ENCODE measurements at regions not wholly inside any gene's neighbourhood (a gene's known extent, or its start where the extent isn't known, plus 50 kb on each side); places are given as distances from the start of the nearest gene placed in this dataset.

DNA sequence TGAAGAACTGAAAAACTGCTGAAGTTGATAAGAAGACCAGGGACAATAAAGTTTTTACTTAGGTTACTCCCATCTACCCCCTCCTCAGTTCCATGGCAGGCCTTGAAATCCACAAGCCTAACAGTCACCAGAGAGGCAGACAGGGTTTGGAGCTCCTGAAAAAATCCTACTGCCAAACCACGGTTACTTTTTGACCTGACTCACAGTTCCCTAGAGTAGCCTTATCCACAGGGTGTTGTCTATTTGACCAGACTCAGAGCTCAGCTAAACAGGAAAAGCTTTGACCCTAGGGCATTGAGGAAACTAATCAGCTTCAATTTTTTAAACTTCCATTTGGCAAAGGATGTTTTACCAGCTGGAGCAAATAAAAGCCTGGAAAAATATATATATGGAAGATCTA lies 257.7 kb upstream of the NT5E start:
- Mint-ChIP-seq H3K27me3 (no peaks in the 10 kb centered on the region), H3K27ac (no peak overlapping the region), H3K9me3 (ENCODE audit: low read depth) (no peaks in the 10 kb centered on the region), H3K4me1 (no peaks in the 10 kb centered on the region), H3K4me3 (no peak overlapping the region), H3K36me3 (no peaks in the 10 kb centered on the region)
- ATAC-seq (no peak), DNase-seq (no peak)
- CTCF ChIA-PET, result no interaction called here

DNA sequence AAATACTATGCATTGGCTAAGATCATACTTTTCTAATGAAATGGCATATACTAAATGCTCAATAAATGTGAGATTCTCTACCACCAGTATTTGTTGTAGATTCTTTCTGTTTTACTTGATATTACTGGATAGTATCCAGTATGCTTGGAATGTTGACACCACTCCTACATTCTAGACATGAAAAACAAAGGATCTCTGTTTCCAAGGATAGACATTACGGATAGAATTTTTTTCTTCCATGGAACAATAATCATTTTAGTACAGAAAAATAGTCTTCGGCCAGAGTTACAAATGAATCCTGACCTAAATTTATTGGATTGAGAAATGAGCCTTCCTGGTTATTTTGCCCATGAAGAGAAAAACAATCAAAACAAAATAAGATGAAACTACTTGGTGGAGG lies 258.2 kb upstream of the NT5E start:
- no peaks in the 10 kb centered on the region for H3K36me3 Mint-ChIP-seq
- no peaks in the 10 kb centered on the region for H3K27me3 Mint-ChIP-seq
- no peak overlapping the region for H3K27ac Mint-ChIP-seq
- no peak overlapping the region for H3K4me3 Mint-ChIP-seq
- H3K9me3 Mint-ChIP-seq (ENCODE audit: low read depth), result no peaks in the 10 kb centered on the region
- DNase-seq (no peak), ATAC-seq (no peak)
- H3K4me1 Mint-ChIP-seq, result no peaks in the 10 kb centered on the region
- CTCF ChIA-PET, result no interaction called here

DNA sequence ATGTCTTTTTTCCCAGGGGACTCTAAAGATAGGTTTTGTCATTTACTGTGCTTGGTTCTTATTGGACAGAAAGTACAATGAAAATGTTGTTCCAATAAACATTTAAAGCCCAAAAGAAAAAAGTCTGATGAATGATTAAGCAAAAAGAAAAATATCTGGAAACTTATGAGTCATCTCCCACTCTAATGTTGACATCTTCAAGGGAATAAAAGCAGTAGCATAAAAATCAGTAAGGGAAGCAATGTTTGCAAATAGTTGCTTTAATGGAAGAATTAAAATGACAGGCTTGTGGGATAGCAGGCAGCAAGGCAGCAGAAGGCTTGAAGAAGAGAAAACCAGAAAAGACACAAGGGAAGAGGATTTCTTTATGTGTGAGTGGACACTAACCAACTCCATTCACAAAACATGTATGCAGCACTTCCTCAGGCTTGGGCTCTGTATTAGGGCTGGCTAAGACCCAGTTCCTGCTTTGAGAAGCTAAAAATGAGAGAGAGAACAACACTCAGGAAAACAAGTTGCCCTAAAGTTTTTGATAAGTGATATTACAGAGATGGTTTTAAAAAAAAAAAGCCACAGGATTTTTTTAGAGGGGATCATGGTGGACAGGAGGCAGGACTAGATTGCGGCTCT lies 263.2 kb upstream of the NT5E start:
- Mint-ChIP-seq H3K36me3 (no peaks in the 10 kb centered on the region), H3K27me3 (no peaks in the 10 kb centered on the region), H3K9me3 (ENCODE audit: low read depth) (no peaks in the 10 kb centered on the region), H3K4me1 (no peaks in the 10 kb centered on the region), H3K4me3 (no peak overlapping the region), H3K27ac (no peak overlapping the region)
- ATAC-seq (no peak), DNase-seq (no peak)
- CTCF ChIA-PET, result no interaction called here

DNA sequence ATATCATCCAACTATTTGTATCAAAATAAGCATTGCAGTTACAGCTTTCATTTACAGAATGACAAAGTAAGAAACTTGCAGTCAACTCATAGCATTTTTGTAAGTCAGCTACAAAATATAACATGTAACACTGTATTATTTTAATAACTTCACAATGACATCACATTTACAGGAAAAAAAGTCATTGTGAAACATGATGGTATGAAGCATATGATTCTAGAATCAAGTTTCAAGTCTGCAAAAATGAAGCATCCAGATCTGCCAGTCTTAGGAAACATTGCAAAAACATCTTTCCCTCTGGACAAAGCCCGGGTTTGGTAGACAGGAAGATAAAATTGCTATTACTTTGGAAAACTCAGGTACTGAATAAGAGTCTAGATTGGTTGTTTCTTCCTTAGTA lies 263.9 kb upstream of the NT5E start:
- CTCF ChIA-PET, result no interaction called here
- no peak for DNase-seq
- Mint-ChIP-seq H3K36me3 (no peaks in the 10 kb centered on the region), H3K4me1 (no peaks in the 10 kb centered on the region), H3K9me3 (ENCODE audit: low read depth) (no peaks in the 10 kb centered on the region), H3K27me3 (no peaks in the 10 kb centered on the region), H3K4me3 (no peak overlapping the region), H3K27ac (no peak overlapping the region)
- ATAC-seq, result no peak

DNA sequence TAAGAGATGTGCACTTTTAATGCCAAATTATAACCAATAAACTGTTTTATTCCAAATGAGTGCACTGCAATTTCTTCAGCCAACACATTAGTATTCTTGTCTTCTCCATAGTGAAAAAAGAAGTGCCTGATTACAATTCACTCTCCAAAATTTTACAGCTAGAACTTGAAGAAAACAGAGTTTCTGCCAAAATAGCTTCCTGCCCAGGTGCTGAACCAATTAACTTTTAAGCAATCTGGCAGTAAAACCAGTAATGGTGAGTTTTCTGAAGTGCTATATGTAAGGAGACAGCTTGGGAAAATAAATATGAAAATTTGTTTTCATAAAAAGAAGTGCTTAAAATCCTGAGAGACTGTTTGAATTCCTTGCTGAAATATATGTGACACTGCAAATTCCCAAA lies 266.0 kb upstream of the NT5E start:
- no peak overlapping the region for H3K27ac Mint-ChIP-seq
- CTCF ChIA-PET, result no interaction called here
- no peaks in the 10 kb centered on the region for H3K9me3 Mint-ChIP-seq (ENCODE audit: low read depth)
- H3K4me3 Mint-ChIP-seq, result no peak overlapping the region
- ATAC-seq (no peak), DNase-seq (no peak)
- H3K27me3 Mint-ChIP-seq, result no peaks in the 10 kb centered on the region
- H3K36me3 Mint-ChIP-seq, result no peaks in the 10 kb centered on the region
- no peaks in the 10 kb centered on the region for H3K4me1 Mint-ChIP-seq

DNA sequence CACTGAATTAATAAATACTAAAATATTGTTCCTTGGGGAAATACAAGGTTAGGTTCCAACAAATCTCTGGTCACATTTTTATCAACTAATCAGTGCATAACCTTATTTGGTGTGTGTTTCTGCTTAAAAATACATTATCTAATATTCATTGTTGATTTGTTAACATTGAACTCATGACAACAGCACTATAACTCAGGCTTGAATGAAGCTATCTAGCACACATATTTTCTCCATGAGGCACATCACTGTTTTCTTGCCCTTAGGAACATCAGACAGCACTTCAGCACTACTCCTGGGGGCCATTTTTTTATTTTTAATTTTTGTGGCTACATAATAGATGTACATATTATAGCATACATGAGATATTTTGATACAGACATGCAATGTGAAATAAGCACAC lies 277.2 kb upstream of the NT5E start:
- H3K27me3 Mint-ChIP-seq, result no peaks in the 10 kb centered on the region
- no peak overlapping the region for H3K27ac Mint-ChIP-seq
- CTCF ChIA-PET, result no interaction called here
- H3K9me3 Mint-ChIP-seq (ENCODE audit: low read depth), result no peaks in the 10 kb centered on the region
- no peaks in the 10 kb centered on the region for H3K36me3 Mint-ChIP-seq
- H3K4me3 Mint-ChIP-seq, result no peak overlapping the region
- DNase-seq (no peak), ATAC-seq (no peak)
- no peaks in the 10 kb centered on the region for H3K4me1 Mint-ChIP-seq

DNA sequence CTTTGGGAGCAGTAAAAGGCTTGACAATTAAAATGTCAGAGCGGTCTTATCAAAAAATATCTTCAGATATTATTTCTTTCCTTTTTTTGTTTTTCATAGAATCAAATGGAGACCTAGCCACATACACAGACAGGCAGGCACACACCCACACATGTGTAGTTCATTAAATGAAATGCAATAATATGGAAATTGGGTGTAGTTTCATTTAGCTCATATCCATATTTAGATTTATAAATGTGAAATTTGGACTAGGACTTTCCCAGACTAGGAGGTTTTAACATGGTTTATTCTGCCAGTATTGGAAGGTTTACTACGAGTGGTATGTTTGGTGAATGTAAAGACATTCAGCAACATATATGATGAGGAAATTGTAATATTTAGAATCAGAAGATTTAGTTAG lies 277.7 kb upstream of the NT5E start:
- Mint-ChIP-seq H3K27me3 (no peaks in the 10 kb centered on the region), H3K27ac (no peak overlapping the region), H3K9me3 (ENCODE audit: low read depth) (no peaks in the 10 kb centered on the region), H3K36me3 (no peaks in the 10 kb centered on the region), H3K4me3 (no peak overlapping the region), H3K4me1 (no peaks in the 10 kb centered on the region)
- no peak for DNase-seq
- no peak for ATAC-seq
- CTCF ChIA-PET, result no interaction called here

DNA sequence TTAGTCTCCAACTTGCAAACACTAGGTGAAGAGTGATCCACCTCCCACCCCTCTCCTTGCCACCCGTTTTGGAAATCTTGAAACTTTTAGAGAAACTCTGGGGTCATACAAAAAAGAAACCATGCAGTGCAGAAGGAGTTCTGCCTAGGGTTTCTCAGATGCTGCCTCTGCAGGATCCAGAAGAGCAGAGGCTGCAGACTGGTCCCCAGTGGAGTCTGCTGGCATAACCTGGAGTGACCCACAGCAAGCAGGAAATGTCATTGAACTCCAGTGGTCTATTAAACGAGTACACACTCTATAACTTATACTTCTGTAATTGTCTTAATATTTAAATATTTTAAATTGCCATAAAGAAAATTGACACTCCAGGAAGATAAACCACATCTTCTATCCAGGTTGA lies 280.7 kb upstream of the NT5E start:
- DNase-seq, result no peak

DNA sequence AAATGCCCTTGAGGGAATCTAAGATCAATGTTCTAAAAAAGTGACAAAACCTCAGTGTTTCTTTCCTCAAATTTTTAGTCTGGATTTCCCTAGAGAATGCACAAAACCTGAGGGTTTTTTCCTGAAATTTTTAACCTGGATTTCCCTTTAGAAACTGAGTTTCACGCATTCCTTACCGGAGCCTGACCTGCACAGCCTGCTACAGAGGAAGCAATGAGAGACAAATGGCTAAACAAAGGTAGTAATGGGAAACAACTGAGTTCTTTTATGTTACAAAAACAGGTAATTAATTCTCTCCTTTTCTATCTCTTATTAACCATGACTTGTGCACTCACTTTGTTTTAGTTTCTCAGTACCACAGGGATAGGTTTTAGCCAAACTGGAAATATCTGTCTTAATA lies 281.7 kb upstream of the NT5E start:
- Mint-ChIP-seq H3K9me3 (ENCODE audit: low read depth) (no peaks in the 10 kb centered on the region), H3K36me3 (no peaks in the 10 kb centered on the region), H3K4me1 (no peaks in the 10 kb centered on the region), H3K4me3 (no peak overlapping the region), H3K27me3 (no peaks in the 10 kb centered on the region), H3K27ac (no peak overlapping the region)
- DNase-seq, result no peak
- no peak for ATAC-seq
- CTCF ChIA-PET, result no interaction called here

More for the DNA sequence above, 280.7 kb upstream of the NT5E start:
- Mint-ChIP-seq H3K4me3 (no peak overlapping the region), H3K27me3 (no peaks in the 10 kb centered on the region), H3K27ac (no peak overlapping the region), H3K9me3 (ENCODE audit: low read depth) (no peaks in the 10 kb centered on the region), H3K4me1 (no peaks in the 10 kb centered on the region), H3K36me3 (no peaks in the 10 kb centered on the region)
- CTCF ChIA-PET, result no interaction called here
- no peak for ATAC-seq

DNA sequence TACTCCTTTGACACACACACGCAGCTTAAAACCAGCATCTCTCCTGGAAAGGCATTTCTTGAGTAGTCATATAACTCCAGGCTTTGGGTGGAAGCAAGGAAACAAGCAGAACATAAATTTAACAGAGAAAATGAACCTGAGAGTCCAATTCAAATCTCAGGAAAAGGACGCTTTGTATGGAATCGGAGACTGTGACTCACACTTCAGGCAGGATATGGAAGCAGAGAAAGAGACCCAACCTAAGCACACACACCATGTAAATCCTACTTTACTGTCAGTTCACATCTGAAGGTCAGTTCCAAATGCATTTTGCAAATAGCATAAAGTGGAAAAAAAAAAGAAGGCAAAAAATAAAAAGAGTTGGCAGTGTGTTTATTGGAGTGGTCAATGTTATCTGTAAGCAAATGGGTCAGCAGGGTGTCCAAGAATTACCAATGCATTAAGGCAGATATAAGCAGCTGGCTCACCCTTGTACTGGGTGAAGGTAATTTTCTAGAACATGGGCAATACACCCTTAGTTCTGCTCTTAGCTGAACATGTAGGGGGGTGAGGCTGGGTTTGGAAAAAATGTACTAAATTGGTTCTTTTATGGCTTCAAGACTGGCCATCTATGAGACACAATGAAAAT lies 283.7 kb upstream of the NT5E start:
- Mint-ChIP-seq H3K36me3 (no peaks in the 10 kb centered on the region), H3K9me3 (ENCODE audit: low read depth) (no peaks in the 10 kb centered on the region), H3K27me3 (no peaks in the 10 kb centered on the region), H3K4me3 (no peak overlapping the region), H3K27ac (no peak overlapping the region), H3K4me1 (no peaks in the 10 kb centered on the region)
- CTCF ChIA-PET, result no interaction called here
- ATAC-seq (no peak), DNase-seq (no peak)

DNA sequence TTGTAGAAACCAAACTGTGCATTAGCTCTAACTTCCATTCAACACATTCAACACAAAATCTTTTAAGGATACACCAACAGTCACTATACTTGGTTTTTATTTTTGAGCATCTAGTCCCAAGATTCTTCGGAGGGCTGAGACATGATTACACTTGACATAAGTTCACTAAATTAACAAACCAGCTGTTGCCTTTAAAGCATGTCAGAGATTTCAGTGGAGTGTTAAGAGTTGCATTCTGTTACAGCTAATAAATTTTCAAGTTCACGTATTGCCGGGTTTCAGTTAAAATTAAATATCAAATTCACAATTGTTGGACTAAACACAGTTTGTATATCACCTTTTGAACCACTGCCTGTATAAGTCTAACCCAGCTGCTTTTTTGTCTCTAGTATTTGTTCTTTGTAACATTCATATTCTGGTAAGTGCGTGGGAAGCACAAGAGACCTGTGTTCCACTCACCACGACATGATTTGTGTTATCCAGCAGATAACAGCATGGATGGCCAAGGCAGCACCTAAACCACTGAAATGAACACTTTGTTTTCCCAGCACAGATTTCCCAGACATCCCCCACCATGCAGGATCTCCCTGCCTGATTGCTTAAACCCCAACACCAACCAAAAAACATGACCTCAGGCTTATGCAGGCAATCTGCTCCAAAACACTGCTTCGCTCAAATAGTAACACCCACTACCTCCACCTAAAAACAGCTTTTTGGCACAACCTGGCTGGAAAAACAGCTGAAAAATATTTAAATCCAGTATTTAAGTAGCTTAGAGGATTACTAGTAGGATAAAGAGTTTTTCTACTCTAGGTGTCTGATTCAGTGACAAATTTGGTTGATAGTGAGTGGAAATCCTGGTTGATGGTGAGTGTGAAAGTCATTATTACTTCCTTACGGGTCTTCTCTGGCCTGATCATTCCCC lies 286.5 kb upstream of the NT5E start:
- no peaks in the 10 kb centered on the region for H3K4me1 Mint-ChIP-seq
- ATAC-seq, result no peak
- no peak overlapping the region for H3K4me3 Mint-ChIP-seq
- CTCF ChIA-PET, result no interaction called here
- no peak for DNase-seq
- no peaks in the 10 kb centered on the region for H3K36me3 Mint-ChIP-seq
- no peaks in the 10 kb centered on the region for H3K9me3 Mint-ChIP-seq (ENCODE audit: low read depth)
- H3K27me3 Mint-ChIP-seq, result no peaks in the 10 kb centered on the region
- H3K27ac Mint-ChIP-seq, result no peak overlapping the region

DNA sequence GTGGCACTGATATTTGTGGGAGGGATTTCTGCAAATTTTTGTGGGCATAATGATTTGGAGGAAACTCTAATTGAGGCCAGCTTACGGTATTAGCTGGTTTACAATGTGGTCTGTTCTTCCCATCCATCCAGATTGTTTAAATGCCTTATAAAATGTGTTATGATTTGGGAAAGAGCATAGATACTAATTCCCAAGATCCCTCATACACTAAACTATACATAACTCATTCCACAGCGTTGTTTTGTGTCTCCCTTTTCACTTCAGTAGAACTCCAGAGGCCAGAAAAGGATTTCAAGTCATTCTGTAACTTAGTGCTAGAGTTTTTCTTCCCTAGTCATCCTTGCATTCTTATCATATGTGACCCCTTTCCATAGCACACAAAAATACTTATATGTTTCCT lies 292.6 kb upstream of the NT5E start:
- H3K36me3 Mint-ChIP-seq, result no peaks in the 10 kb centered on the region
- H3K27ac Mint-ChIP-seq, result no peak overlapping the region
- ATAC-seq (no peak), DNase-seq (no peak)
- no peaks in the 10 kb centered on the region for H3K9me3 Mint-ChIP-seq (ENCODE audit: low read depth)
- H3K4me3 Mint-ChIP-seq, result no peak overlapping the region
- no peaks in the 10 kb centered on the region for H3K27me3 Mint-ChIP-seq
- no peaks in the 10 kb centered on the region for H3K4me1 Mint-ChIP-seq
- CTCF ChIA-PET, result no interaction called here

DNA sequence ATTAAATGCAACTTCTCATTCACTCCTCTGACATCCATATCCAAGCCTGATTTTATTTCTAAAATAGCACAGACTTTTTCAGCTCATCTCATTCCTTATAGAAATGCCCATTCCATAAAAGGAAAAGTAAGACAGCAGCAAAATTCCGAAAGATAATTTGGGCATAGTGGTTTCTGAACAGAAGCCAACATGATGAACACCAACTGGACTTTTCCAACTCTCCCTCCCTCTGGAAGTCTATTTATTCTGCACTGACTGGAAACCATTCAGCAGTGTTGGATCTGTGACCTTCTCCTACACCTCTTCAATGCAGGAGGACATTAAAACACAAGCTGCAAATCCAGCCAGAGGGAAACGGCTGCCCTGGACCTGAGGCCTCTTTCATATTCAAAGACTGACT lies 306.2 kb upstream of the NT5E start:
- no peaks in the 10 kb centered on the region for H3K27me3 Mint-ChIP-seq
- no peaks in the 10 kb centered on the region for H3K36me3 Mint-ChIP-seq
- CTCF ChIA-PET, result no interaction called here
- ATAC-seq (no peak), DNase-seq (no peak)
- H3K9me3 Mint-ChIP-seq (ENCODE audit: low read depth), result no peaks in the 10 kb centered on the region
- no peaks in the 10 kb centered on the region for H3K4me1 Mint-ChIP-seq
- no peak overlapping the region for H3K27ac Mint-ChIP-seq
- no peak overlapping the region for H3K4me3 Mint-ChIP-seq

DNA sequence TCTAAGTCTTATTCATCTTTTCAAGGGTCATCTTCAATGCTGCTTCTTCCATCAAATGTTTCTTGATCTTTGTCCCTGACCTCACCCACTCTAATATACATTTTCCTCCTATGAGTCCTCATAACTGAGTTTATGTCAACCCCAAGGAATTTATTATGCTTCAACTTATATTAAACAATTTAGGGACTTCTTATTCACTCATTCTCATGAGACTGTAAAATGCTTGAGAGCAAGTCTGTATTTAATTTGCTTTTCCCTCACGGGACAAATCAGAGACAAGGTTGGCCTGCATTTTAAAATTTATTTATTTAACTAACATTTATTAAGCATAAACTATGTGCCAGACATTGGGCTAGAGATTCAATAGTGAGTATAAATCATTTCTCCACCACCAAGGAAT lies 312.0 kb upstream of the NT5E start:
- H3K27me3 Mint-ChIP-seq, result no peaks in the 10 kb centered on the region
- H3K4me3 Mint-ChIP-seq, result no peak overlapping the region
- ATAC-seq (no peak), DNase-seq (no peak)
- CTCF ChIA-PET, result no interaction called here
- H3K27ac Mint-ChIP-seq, result no peak overlapping the region
- H3K9me3 Mint-ChIP-seq (ENCODE audit: low read depth), result peaks cover 3% of the 10 kb centered on the region
- H3K36me3 Mint-ChIP-seq, result no peaks in the 10 kb centered on the region
- H3K4me1 Mint-ChIP-seq, result no peaks in the 10 kb centered on the region

Measured in activated CD8-positive, alpha-beta memory T cell treated with anti-CD3 and anti-CD28 coated beads, Interleukin-2, amount 10 ng/mL, durations not matched to agents 7 days and 5 days (primary cell).